GM06990 (cell line): ENCODE measurements at regions not wholly inside any gene's neighbourhood (a gene's known extent, or its start where the extent isn't known, plus 50 kb on each side); places are given as distances from the start of the nearest gene placed in this dataset.

Source experiments
- DNase-seq: peaks from one replicate; pipeline ENCODE4 v3.0.0-alpha.2; 2011; ENCODE audit not compliant: insufficient read length; ENCODE audit errors: extremely low read depth
- H3K27me3 ChIP-seq: replicated peaks from 2 replicates; pipeline ENCODE4 v1.6.0; 2011; ENCODE audit warnings: low read length; ENCODE audit not compliant: control insufficient read depth, insufficient read depth
- H3K36me3 ChIP-seq: 2 replicates; pipeline ENCODE4 v1.5.1; 2011; ENCODE audit warnings: low read length; ENCODE audit not compliant: control insufficient read depth, insufficient read depth
- H3K4me3 ChIP-seq: replicated peaks from 2 replicates; pipeline ENCODE4 v1.5.1; 2011; ENCODE audit warnings: low read depth, mild to moderate bottlenecking, control low read depth, low read length
- TF ChIP-seq, protein P1 (sequence below): IDR thresholded peaks from 2 replicates; pipeline ENCODE4 v1.5.1; 2011; ENCODE audit warnings: low read length, control low read depth, mild to moderate bottlenecking, inconsistent platforms; ENCODE audit not compliant: insufficient read depth, poor library complexity, severe bottlenecking

DNA sequence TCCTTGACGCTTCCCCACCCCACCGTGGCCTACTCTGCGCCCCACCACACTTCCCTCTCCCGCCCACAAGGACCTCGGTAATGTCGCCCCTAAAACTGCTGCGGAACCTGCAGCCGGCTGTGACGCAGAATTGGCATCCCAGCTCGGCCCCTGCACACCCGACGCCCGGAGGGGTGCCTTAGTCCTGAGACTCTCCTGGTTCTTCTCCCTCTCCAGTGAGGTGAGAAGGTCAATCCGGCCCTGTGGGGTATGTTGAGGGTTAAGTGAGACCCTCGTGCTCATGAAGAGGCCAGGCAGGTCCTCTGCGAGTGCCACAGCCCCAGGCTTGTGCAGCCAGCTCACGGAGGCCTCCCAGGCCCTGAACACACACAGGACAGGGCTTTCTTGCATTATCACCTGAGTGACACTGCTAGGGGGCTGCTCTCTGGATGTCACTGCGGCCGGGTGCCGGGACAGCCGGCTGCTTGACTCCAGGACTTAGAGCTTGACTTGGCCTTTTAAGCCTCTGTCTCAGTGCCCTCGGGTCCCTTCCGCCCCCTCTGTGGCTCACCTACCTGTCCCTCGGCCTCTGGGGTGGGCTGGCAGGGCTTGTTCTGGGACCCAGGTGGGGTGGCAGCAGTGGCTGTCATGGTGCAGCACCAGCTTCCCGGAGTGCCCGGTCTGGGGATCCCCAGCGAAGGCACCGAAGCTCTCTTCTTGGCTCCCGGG is 106.9 kb upstream of the C14orf180 start:
- DNase-seq = no peak
- Histone ChIP-seq H3K4me3 (no peak overlapping the region), H3K36me3 (no peaks in the 10 kb centered on the region), H3K27me3 (no peaks in the 10 kb centered on the region)
- TF ChIP-seq, protein P1, sequence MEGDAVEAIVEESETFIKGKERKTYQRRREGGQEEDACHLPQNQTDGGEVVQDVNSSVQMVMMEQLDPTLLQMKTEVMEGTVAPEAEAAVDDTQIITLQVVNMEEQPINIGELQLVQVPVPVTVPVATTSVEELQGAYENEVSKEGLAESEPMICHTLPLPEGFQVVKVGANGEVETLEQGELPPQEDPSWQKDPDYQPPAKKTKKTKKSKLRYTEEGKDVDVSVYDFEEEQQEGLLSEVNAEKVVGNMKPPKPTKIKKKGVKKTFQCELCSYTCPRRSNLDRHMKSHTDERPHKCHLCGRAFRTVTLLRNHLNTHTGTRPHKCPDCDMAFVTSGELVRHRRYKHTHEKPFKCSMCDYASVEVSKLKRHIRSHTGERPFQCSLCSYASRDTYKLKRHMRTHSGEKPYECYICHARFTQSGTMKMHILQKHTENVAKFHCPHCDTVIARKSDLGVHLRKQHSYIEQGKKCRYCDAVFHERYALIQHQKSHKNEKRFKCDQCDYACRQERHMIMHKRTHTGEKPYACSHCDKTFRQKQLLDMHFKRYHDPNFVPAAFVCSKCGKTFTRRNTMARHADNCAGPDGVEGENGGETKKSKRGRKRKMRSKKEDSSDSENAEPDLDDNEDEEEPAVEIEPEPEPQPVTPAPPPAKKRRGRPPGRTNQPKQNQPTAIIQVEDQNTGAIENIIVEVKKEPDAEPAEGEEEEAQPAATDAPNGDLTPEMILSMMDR = no peak

DNA sequence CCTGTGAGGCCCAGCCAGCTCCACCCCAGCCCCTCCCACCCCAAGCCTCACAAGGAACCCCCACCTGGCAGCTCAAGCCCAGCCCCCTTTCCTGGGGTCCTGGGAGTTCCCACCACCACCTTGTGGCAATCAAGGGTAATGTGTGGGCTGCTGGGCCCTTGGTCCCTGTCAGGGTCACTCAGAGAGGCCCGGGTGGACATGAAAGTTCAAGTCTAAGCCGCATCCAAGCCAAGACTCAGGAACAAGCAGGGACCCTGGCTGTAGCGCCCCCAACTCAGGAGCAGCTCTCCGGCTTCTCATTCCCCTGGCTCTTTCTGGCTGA is 106.4 kb upstream of the C14orf180 start:
- Histone ChIP-seq H3K36me3 (no peaks in the 10 kb centered on the region), H3K27me3 (no peaks in the 10 kb centered on the region), H3K4me3 (no peak overlapping the region)
- DNase-seq = no peak
- TF ChIP-seq, protein P1 = no peak

DNA sequence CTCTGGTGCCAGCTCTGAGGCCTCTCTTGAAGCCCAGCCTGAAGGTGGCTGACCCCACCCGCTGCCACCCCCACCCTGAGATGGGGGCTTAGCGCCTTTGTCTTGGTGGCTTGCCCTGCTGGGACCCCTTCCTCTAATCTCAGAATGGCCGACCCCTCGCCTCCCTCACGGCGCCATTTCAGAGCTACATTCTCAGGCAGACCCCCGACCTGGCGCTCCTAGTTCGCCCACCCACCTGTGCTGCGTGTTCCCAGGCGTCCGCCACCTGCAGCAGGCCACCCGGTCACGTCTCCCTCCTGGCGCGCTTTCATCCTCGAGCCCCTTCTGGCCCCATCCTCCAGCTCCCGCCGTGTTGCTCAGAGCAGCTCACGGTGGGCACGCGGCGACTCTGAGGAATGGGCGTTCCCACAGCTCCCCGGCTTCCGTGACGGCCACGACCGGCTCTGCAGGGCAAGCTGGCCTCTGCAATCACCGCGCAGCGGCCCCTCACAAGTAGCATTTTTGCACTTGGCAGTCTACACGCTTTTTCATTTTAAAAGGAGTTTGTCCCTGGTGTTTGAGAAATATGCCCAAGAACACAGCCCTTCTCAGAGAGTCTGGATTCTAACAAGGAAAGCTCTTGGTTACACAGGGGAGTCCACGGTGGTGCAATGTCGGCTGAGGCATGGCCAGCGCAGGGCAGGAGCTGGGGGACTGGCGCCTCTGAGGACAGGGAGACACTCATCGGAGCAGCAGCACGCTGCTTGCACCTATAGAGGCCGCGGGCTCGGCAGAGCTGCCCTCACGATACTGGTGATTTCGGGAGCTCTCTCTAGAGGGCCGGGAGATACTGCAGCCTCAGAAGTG is 105.7 kb upstream of the C14orf180 start:
- no peaks in the 10 kb centered on the region for H3K27me3 ChIP-seq
- no peaks in the 10 kb centered on the region for H3K36me3 ChIP-seq
- H3K4me3 ChIP-seq = no peak overlapping the region
- DNase-seq = no peak
- TF ChIP-seq, protein P1 = no peak

DNA sequence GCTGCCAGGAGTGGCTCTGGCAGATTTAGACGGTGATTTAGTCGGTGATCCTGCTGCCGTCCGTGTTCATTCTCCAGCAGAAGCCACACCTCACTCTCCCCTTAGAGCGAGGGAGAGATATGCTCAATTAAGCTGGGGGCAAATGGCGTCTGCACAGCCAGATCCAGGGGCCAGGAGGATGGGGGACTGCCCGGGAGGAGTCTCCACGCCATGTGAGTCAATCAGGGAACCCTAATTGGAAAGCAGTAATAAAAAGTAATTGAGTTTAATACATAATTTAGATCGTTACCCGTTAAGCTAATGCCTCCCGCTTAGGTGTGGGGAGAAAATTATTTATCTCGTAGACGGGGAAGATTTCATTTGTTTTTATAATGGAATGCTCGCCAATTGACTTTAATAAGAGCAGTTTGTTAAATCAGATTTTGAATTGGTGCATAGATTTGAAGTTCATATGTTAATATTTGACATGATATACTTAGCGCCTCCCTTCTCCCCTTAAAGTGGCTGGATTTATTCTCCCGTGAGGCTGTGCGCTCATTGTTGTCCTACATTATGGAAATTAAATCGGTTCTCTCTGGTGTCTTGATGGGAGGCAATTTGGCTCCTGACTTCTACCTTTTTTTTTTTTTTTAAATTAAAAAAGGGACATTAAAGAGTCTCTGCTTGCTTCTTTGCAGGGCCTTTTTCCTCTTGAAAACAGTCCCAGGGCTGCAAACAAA is 104.9 kb upstream of the C14orf180 start:
- H3K4me3 ChIP-seq = no peak overlapping the region

DNA sequence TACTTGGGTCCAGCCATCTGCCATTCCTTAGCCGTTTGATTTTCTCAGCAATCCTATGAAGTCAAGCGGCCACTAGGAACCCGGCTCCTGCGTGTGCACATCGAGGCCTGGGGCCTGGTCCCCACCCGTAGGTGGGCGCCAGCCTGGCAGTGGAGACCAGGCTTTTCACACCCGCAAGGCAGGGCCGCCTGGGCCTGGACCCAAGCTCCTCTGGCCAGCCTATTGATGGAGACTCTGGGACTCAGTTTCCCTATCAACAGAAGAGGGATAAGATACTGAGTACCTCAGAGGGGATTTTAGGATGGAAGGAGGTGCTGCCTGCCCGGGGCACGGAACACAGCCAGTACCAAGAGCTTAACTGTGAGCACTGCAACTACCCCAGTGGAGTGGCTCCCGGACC is 104.3 kb upstream of the C14orf180 start:
- TF ChIP-seq, protein P1 = no peak
- no peaks in the 10 kb centered on the region for H3K36me3 ChIP-seq
- H3K4me3 ChIP-seq = no peak overlapping the region
- no peaks in the 10 kb centered on the region for H3K27me3 ChIP-seq
- DNase-seq = no peak

More for the DNA sequence above, 104.9 kb upstream of the C14orf180 start:
- Histone ChIP-seq H3K36me3 (no peaks in the 10 kb centered on the region), H3K27me3 (no peaks in the 10 kb centered on the region)
- TF ChIP-seq, protein P1 = no peak
- no peak for DNase-seq
